ENCODE measurements at regions not wholly inside any gene's neighbourhood (a gene's known extent, or its start where the extent isn't known, plus 50 kb on each side); places are given as distances from the start of the nearest gene placed in this dataset.

DNA sequence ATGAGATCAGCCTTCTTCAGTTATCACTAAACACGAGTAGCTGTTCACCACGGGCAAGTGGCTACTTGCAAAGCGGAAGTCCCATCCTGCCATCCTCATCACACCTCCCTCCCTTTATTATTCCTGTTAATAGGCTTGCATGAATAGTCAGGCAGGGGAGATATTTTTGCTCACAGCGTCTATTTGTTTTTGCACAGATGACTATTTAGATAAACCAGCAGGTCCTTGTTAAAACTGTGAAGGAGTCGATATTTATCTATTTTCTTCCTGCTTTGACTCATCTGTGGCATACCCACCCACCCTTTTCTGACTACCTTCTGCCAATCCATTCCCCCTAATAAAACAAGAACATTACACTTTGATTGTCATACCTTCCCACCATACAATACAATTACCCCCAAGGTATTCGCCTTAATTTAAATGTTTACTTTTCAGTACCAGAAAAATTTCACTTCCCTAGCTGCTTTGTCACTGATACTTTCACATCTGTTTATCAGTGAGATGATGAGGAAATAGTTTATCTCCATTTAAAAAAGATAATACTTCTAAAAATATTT is 96.6 kb upstream of the BANK1 start:
- ChIA-PET POLR2A (no interaction called here), CTCF (no interaction called here)
- DNase-seq (ENCODE audit: low read depth, low spot score): no peak
- H3K27ac ChIP-seq (ENCODE audit: low read depth, low read length): no peak overlapping the region
- no peaks in the 10 kb centered on the region for H3K9me3 ChIP-seq (ENCODE audit: control insufficient read depth, insufficient read depth, low read length)
- H3K27me3 ChIP-seq (ENCODE audit: control insufficient read depth, insufficient read depth, low read length): no peaks in the 10 kb centered on the region
- H3K4me3 ChIP-seq (ENCODE audit: low read depth, low read length): no peak overlapping the region
- no peak for TF ChIP-seq CTCF (IDR thresholded peaks at IDR 0.05; ENCODE audit: low read depth, low read length)

DNA sequence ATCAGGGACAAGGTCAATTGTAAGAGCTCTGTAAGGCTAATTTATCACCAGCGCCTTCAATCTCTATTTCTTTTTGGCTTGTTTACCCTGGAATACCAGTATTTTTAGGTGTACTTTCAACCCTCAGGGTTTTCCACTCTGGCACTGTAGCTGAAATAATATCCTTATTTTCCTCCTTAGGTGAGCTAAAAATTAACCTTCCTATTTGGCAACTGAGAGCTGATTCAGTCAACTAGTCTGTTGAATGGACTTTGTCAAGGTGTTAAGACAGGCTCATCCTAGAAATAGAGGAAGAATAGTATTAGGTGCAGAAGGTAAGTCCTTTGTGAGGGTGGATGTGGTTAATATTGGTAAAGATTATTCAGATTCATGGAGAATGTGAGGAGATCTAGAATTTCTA is 101.3 kb upstream of the BANK1 start:
- CTCF ChIA-PET: no interaction called here
- Histone ChIP-seq H3K9me3 (ENCODE audit: control insufficient read depth, insufficient read depth, low read length) (no peaks in the 10 kb centered on the region), H3K4me3 (ENCODE audit: low read depth, low read length) (no peak overlapping the region), H3K27ac (ENCODE audit: low read depth, low read length) (no peak overlapping the region), H3K27me3 (ENCODE audit: control insufficient read depth, insufficient read depth, low read length) (no peaks in the 10 kb centered on the region)
- no peak for TF ChIP-seq CTCF (IDR thresholded peaks at IDR 0.05; ENCODE audit: low read depth, low read length)
- POLR2A ChIA-PET: no interaction called here
- no peak for DNase-seq (ENCODE audit: low read depth, low spot score)

GRCh38 chr4:101685126-101685525 is 105.4 kb upstream of the BANK1 start:
- Histone ChIP-seq H3K27ac (ENCODE audit: low read depth, low read length) (no peak overlapping the region), H3K4me3 (ENCODE audit: low read depth, low read length) (no peak overlapping the region), H3K9me3 (ENCODE audit: control insufficient read depth, insufficient read depth, low read length) (no peaks in the 10 kb centered on the region), H3K27me3 (ENCODE audit: control insufficient read depth, insufficient read depth, low read length) (no peaks in the 10 kb centered on the region)
- no peak for TF ChIP-seq CTCF (IDR thresholded peaks at IDR 0.05; ENCODE audit: low read depth, low read length)
- POLR2A ChIA-PET: no interaction called here
- no peak for DNase-seq (ENCODE audit: low read depth, low spot score)
- CTCF ChIA-PET: no interaction called here

DNA sequence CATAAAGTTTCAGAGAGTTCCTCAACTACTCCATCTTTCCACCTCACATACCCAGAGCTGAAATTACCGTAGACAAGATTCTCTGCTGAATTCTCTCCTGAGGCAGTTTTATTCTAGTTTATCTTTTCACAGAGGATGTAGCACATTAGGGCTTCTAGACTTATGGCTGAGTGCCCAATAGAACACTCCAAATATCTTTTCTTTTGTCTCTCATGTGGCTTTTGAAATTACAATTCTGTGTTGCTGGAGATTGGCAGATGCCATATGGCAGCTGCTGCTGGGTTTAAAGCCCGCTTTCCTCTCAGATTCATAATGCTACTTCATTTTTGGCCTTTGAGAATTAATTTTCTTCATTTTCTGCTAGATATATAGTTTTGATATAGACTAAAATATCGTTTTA is 107.6 kb upstream of the BANK1 start:
- Histone ChIP-seq H3K27me3 (ENCODE audit: control insufficient read depth, insufficient read depth, low read length) (no peaks in the 10 kb centered on the region), H3K4me3 (ENCODE audit: low read depth, low read length) (no peak overlapping the region), H3K9me3 (ENCODE audit: control insufficient read depth, insufficient read depth, low read length) (no peaks in the 10 kb centered on the region), H3K27ac (ENCODE audit: low read depth, low read length) (no peak overlapping the region)
- no peak for DNase-seq (ENCODE audit: low read depth, low spot score)
- ChIA-PET CTCF (no interaction called here), POLR2A (no interaction called here)
- TF ChIP-seq CTCF (IDR thresholded peaks at IDR 0.05; ENCODE audit: low read depth, low read length): no peak

GRCh38 chr4:101678180-101678579 is 112.3 kb upstream of the BANK1 start:
- no peak for DNase-seq (ENCODE audit: low read depth, low spot score)
- Histone ChIP-seq H3K27me3 (ENCODE audit: control insufficient read depth, insufficient read depth, low read length) (no peaks in the 10 kb centered on the region), H3K9me3 (ENCODE audit: control insufficient read depth, insufficient read depth, low read length) (no peaks in the 10 kb centered on the region), H3K4me3 (ENCODE audit: low read depth, low read length) (no peak overlapping the region), H3K27ac (ENCODE audit: low read depth, low read length) (no peak overlapping the region)
- POLR2A ChIA-PET: interaction anchor here (1.2 kb wide), 1 partner anchor 330 kb away, joined by 3 read pairs; the partner anchor contains the start of gene PPP3CA
- CTCF ChIA-PET: no interaction called here
- TF ChIP-seq CTCF (IDR thresholded peaks at IDR 0.05; ENCODE audit: low read depth, low read length): no peak
